Prostate gland (tissue), 2 donors: ENCODE measurements at regions not wholly inside any gene's neighbourhood (a gene's known extent, or its start where the extent isn't known, plus 50 kb on each side); places are given as distances from the start of the nearest gene placed in this dataset.

ENCODE experiments used
- DNase-seq: peaks from one replicate; pipeline ENCODE4 v3.0.0-alpha.2; 2019; ENCODE audit warnings: low spot score
- H3K27ac ChIP-seq, 2 donors: fragments of 200-600 bp; sonication (generic); 2 replicates each; pipeline ENCODE4 v1.5.1; 2017 to 2019
- H3K27me3 ChIP-seq: fragments of 200-600 bp; sonication (generic); replicated peaks from 2 replicates; pipeline ENCODE4 v1.5.1; 2019; ENCODE audit not compliant: insufficient read depth
- H3K36me3 ChIP-seq, 2 donors: fragments of 200-600 bp; sonication (generic); 1 replicate in 1 of 2; 2 replicates in 1 of 2; pipeline versions ENCODE4 v1.5.1 to v1.8.1; 2017 to 2019
- H3K4me1 ChIP-seq: fragments of 200-600 bp; sonication (generic); replicated peaks from 2 replicates; pipeline ENCODE4 v1.5.1; 2019
- H3K4me3 ChIP-seq, 2 donors: fragments of 200-600 bp; sonication (generic); 2 replicates each; pipeline ENCODE4 v1.5.1; 2017 to 2019
- H3K9me3 ChIP-seq: fragments of 200-600 bp; sonication (generic); 2 replicates; pipeline ENCODE4 v1.5.1; 2017
- CTCF ChIP-seq, 4 experiments: fragments of 200-600 bp in 2 of 4; fragments of 450-650 bp in 2 of 4; sonication (generic) in 2 of 4; IDR thresholded peaks; 1 replicate in 3 of 4; 2 replicates in 1 of 4; pipeline ENCODE4 v1.5.1; 2016 to 2019; ENCODE audit warnings: antibody characterized with exemption in 4 of 4, mild to moderate bottlenecking in 2 of 4, moderate library complexity in 2 of 4
- POLR2A ChIP-seq: fragments of 450-650 bp; IDR thresholded peaks from one replicate; pipeline ENCODE4 v1.6.1; 2016; ENCODE audit warnings: antibody characterized with exemption, mild to moderate bottlenecking
- POLR2AphosphoS5 ChIP-seq: sonication (generic); formaldehyde crosslinking; IDR thresholded peaks from one replicate; pipeline ENCODE4 v1.6.1; 2017; ENCODE audit warnings: antibody characterized with exemption
- WGBS: methylation state at CpG from one replicate; pipeline ENCODE4 v1.1.5; 2018; 5-methylcytosine and 5-hydroxymethylcytosine counted together
- intact Hi-C: fragments of 100-400 bp; cut with DNase I; formaldehyde crosslinking; loops from one replicate; pipeline ENCODE4 v1.14.2; 2022

DNA sequence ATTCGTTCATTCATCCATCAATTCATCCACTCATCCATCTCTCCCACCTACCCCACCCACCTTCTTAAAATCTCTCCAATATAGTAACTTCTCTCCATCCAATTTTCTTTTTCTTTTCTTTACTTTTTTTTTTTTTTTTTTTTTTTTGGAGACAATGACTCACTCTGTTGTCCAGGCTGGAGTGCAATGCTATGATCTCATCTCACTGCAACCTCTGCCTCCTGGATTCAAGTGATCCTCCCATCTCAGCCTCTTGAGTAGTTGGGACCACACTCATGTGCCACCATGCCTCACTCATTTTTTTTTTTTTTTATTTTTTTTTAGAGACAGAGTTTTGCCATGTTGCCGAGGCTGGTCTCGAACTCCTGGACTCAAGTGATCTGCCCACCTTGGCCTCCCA, 118.4 kb downstream of the SUDS3 start:
- no peak overlapping the region for H3K4me3 ChIP-seq
- intact Hi-C loops, result no loop called here
- TF ChIP-seq POLR2AphosphoS5 (no peak), POLR2A (no peak), CTCF (IDR thresholded peaks at IDR 0.05) (no peak)
- H3K9me3 ChIP-seq, result no peaks in the 10 kb centered on the region
- H3K27me3 ChIP-seq, result no peaks in the 10 kb centered on the region
- 82% methylated on average over 3 of the region's 3 CpGs for WGBS
- DNase-seq, result no peak
- H3K36me3 ChIP-seq, result no peaks in the 10 kb centered on the region
- no peak overlapping the region for H3K27ac ChIP-seq
- no peaks in the 10 kb centered on the region for H3K4me1 ChIP-seq

DNA sequence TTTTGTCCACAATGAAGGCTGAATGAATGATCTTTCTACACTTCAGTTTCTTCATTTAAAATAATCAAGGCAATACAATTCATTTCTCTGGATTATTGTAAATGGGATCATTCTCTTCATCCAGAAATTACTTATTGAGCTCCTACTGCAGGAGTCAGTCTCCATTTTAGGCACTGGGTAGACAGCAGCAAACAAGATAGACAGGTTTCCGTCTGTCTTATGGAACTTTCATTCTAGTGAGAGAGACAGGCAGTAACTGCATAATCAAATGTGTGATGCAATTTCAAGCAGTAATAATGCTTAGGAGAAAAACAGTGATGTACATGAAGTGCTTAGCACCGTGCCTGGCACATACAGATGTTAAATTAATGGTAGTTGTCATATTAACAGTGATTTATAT, 118.9 kb downstream of the SUDS3 start:
- no peaks in the 10 kb centered on the region for H3K4me1 ChIP-seq
- no peaks in the 10 kb centered on the region for H3K9me3 ChIP-seq
- no peak overlapping the region for H3K27ac ChIP-seq
- H3K27me3 ChIP-seq, result no peaks in the 10 kb centered on the region
- no peak overlapping the region for H3K4me3 ChIP-seq
- TF ChIP-seq CTCF (IDR thresholded peaks at IDR 0.05) (no peak), POLR2A (no peak), POLR2AphosphoS5 (no peak)
- DNase-seq, result no peak
- intact Hi-C loops, result no loop called here
- WGBS, result 52% methylated on average over 2 of the region's 2 CpGs
- H3K36me3 ChIP-seq, result no peaks in the 10 kb centered on the region

DNA sequence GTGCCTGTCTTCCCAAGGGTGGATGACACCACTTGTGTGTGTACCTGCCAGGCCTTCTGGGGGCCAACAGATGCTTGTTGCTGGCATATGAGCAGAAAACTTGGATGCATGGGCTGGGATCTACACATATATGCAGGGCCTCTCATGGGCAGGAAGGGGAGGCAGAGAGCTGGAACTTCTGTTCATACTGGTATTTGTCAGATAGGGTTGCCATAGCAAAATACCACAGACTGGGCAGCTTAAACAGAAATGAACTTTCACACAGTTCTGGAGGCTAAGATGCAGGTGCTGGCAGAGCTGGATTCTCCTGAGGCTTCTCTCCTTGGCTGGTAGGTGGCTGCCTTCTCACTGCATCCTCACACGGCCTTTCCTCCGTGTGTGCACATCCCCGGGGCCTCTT, 121.8 kb downstream of the SUDS3 start:
- DNase-seq, result no peak
- Histone ChIP-seq H3K27ac (no peak overlapping the region), H3K4me3 (no peak overlapping the region), H3K36me3 (no peaks in the 10 kb centered on the region), H3K9me3 (no peaks in the 10 kb centered on the region), H3K27me3 (no peaks in the 10 kb centered on the region), H3K4me1 (no peaks in the 10 kb centered on the region)
- intact Hi-C loops, result no loop called here
- WGBS, result 52% methylated on average over 3 of the region's 3 CpGs
- TF ChIP-seq POLR2A (no peak), POLR2AphosphoS5 (no peak), CTCF (IDR thresholded peaks at IDR 0.05) (no peak)

GRCh38 chr12:118500299-118500698, 123.9 kb downstream of the SUDS3 start:
- DNase-seq, result no peak
- no peaks in the 10 kb centered on the region for H3K4me1 ChIP-seq
- TF ChIP-seq CTCF (IDR thresholded peaks at IDR 0.05), result no peak
- no peak overlapping the region for H3K27ac ChIP-seq
- intact Hi-C loops, result no loop called here
- H3K36me3 ChIP-seq, result no peaks in the 10 kb centered on the region
- H3K27me3 ChIP-seq, result no peaks in the 10 kb centered on the region
- no peak overlapping the region for H3K4me3 ChIP-seq
- 58% methylated on average over 7 of the region's 7 CpGs for WGBS
- no peaks in the 10 kb centered on the region for H3K9me3 ChIP-seq

- Histone ChIP-seq H3K9me3 (no peaks in the 10 kb centered on the region), H3K27me3 (no peaks in the 10 kb centered on the region), H3K4me3 (no peak overlapping the region), H3K36me3 (no peaks in the 10 kb centered on the region), H3K27ac (no peak overlapping the region), H3K4me1 (no peaks in the 10 kb centered on the region)
- DNase-seq, result no peak
- intact Hi-C loops, result no loop called here
- TF ChIP-seq CTCF (IDR thresholded peaks at IDR 0.05) (no peak), POLR2A (no peak), POLR2AphosphoS5 (no peak)
- 81% methylated on average over 3 of the region's 3 CpGs for WGBS
Measured at GRCh38 chr12:118501489-118501888, 125.1 kb downstream of the SUDS3 start.
